ENCODE measurements at regions not wholly inside any gene's neighbourhood (a gene's known extent, or its start where the extent isn't known, plus 50 kb on each side); places are given as distances from the start of the nearest gene placed in this dataset.

- no peak for TF ChIP-seq CTCF (conservative IDR thresholded peaks at IDR 0.05; ENCODE audit: low read depth, low read length)
- TF ChIP-seq EZH2phosphoT487 (IDR thresholded peaks at IDR 0.05; ENCODE audit: borderline replicate concordance, low read length): no peak
- TF ChIP-seq EZH2 (IDR thresholded peaks at IDR 0.05; ENCODE audit: low read length, unreplicated experiment): no peak
Measured at GRCh38 chr10:61197057-61197456, 253.1 kb upstream of the RHOBTB1 start.
